ENCODE measurements at regions not wholly inside any gene's neighbourhood (a gene's known extent, or its start where the extent isn't known, plus 50 kb on each side); places are given as distances from the start of the nearest gene placed in this dataset.

GRCh38 chr7:115552766-115553165 lies 477.8 kb downstream of the TFEC start:
- no peak for DNase-seq

- no peak for DNase-seq
Measured at GRCh38 chr7:115549910-115550309, 480.7 kb downstream of the TFEC start.

GRCh38 chr7:115548756-115549155 lies 481.8 kb downstream of the TFEC start:
- DNase-seq: no peak

GRCh38 chr7:115546790-115547189 lies 483.8 kb downstream of the TFEC start:
- DNase-seq: peak; percentile 14

- DNase-seq: peak; percentile 18
Measured at GRCh38 chr7:115533785-115534184, 496.8 kb downstream of the TFEC start.

GRCh38 chr7:115526278-115526677 lies 504.3 kb downstream of the TFEC start:
- no peak for DNase-seq

- no peak for DNase-seq
Measured at GRCh38 chr7:115522174-115522573, 508.4 kb downstream of the TFEC start.

GRCh38 chr7:115516341-115516740 lies 514.2 kb downstream of the TFEC start:
- DNase-seq: no peak

- DNase-seq: no peak
Measured at GRCh38 chr7:115511330-115511729, 519.2 kb downstream of the TFEC start.

- no peak for DNase-seq
Measured at GRCh38 chr7:115505136-115505535, 525.4 kb downstream of the TFEC start.

- DNase-seq: no peak
Measured at GRCh38 chr7:115499956-115500355, 530.6 kb downstream of the TFEC start.

- no peak for DNase-seq
Measured at GRCh38 chr7:115496006-115496405, 534.6 kb downstream of the TFEC start.

GRCh38 chr7:115494529-115495147 lies 535.9 kb downstream of the TFEC start:
- no peak for DNase-seq

GRCh38 chr7:115493381-115493780 lies 537.2 kb downstream of the TFEC start:
- no peak for DNase-seq

- no peak for DNase-seq
Measured at GRCh38 chr7:115491744-115492380, 538.7 kb downstream of the TFEC start.

- DNase-seq: no peak
Measured at GRCh38 chr7:115479448-115479847, 551.1 kb downstream of the TFEC start.

- DNase-seq: no peak
Measured at GRCh38 chr7:115478426-115478825, 552.1 kb downstream of the TFEC start.

GRCh38 chr7:115477193-115477651 lies 553.3 kb downstream of the TFEC start:
- peak; percentile 19 for DNase-seq

GRCh38 chr7:115476671-115477181 lies 553.8 kb downstream of the TFEC start:
- no peak for DNase-seq

- no peak for DNase-seq
Measured at GRCh38 chr7:115475761-115476385, 554.0 kb downstream of the MDFIC start.

GRCh38 chr7:115475206-115475605 lies 553.3 kb downstream of the MDFIC start:
- no peak for DNase-seq

GRCh38 chr7:115474137-115474536 lies 552.2 kb downstream of the MDFIC start:
- no peak for DNase-seq

- DNase-seq: no peak
Measured at GRCh38 chr7:115471891-115472290, 550.0 kb downstream of the MDFIC start.
